Peyer's patch (tissue), 4 donors: ENCODE measurements at regions not wholly inside any gene's neighbourhood (a gene's known extent, or its start where the extent isn't known, plus 50 kb on each side); places are given as distances from the start of the nearest gene placed in this dataset.

Source experiments
- POLR2A ChIP-seq, 2 donors: fragments of 450-650 bp; IDR thresholded peaks; one replicate each; pipeline ENCODE4 v1.5.1; 2017; ENCODE audit warnings: antibody characterized with exemption in 2 of 2, mild to moderate bottlenecking in 2 of 2, moderate library complexity in 2 of 2
- TF ChIP-seq, protein P1 (sequence below), 6 experiments: fragments of 450-650 bp in 4 of 6; fragments of 200-600 bp in 2 of 6; sonication (generic) in 1 of 6; IDR thresholded peaks; one replicate each; pipeline ENCODE4 v1.5.1; 2017 to 2019; ENCODE audit warnings: antibody characterized with exemption in 6 of 6, mild to moderate bottlenecking in 3 of 6, moderate library complexity in 1 of 6

DNA sequence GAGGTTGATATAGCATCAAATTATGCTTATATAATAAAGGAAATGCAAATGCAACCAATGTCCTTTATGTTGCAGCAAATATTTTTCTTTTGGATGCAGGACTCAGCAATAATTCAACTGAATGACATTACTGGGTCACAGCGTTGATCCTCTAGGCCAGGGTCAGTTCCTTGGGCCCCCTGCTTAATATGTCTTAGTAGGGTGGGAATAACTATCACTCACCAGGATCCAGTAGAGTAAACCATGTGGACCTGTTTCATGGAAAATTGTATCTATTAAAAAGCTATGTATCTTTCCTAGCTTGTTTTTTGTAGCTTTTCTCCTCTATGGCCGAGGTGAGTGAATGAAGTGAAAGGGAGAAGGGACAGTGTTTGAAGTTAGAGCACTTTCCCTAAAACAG, 161.5 kb upstream of the SSTR1 start:
- TF ChIP-seq, protein P1, sequence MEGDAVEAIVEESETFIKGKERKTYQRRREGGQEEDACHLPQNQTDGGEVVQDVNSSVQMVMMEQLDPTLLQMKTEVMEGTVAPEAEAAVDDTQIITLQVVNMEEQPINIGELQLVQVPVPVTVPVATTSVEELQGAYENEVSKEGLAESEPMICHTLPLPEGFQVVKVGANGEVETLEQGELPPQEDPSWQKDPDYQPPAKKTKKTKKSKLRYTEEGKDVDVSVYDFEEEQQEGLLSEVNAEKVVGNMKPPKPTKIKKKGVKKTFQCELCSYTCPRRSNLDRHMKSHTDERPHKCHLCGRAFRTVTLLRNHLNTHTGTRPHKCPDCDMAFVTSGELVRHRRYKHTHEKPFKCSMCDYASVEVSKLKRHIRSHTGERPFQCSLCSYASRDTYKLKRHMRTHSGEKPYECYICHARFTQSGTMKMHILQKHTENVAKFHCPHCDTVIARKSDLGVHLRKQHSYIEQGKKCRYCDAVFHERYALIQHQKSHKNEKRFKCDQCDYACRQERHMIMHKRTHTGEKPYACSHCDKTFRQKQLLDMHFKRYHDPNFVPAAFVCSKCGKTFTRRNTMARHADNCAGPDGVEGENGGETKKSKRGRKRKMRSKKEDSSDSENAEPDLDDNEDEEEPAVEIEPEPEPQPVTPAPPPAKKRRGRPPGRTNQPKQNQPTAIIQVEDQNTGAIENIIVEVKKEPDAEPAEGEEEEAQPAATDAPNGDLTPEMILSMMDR (IDR thresholded peaks at IDR 0.05): no peak
- TF ChIP-seq POLR2A (IDR thresholded peaks at IDR 0.05): no peak
